Left ventricle myocardium inferior (tissue), 1 donor: ENCODE measurements at regions not wholly inside any gene's neighbourhood (a gene's known extent, or its start where the extent isn't known, plus 50 kb on each side); places are given as distances from the start of the nearest gene placed in this dataset.

ENCODE experiments used
- DNase-seq: peaks from one replicate; pipeline ENCODE4 v3.0.0-alpha.2; 2020
- H3K27ac ChIP-seq: fragments of 200-600 bp; replicated peaks from 2 replicates; pipeline ENCODE4 v1.8.0; 2021
- H3K27me3 ChIP-seq: fragments of 200-600 bp; 2 replicates; pipeline ENCODE4 v1.8.0; 2021; ENCODE audit warnings: low read depth
- H3K36me3 ChIP-seq: fragments of 200-600 bp; 2 replicates; pipeline ENCODE4 v1.8.0; 2021
- H3K4me1 ChIP-seq: fragments of 200-600 bp; 2 replicates; pipeline ENCODE4 v1.8.0; 2021
- H3K4me3 ChIP-seq: fragments of 200-600 bp; 2 replicates; pipeline ENCODE4 v1.8.0; 2021; ENCODE audit warnings: mild to moderate bottlenecking, moderate library complexity
- H3K9me3 ChIP-seq: fragments of 200-600 bp; replicated peaks from 2 replicates; pipeline ENCODE4 v1.8.0; 2021
- intact Hi-C: fragments of 100-400 bp; cut with micrococcal nuclease; formaldehyde crosslinking; loops from one replicate; pipeline ENCODE4 v1.11.0; 2022
- TF ChIP-seq, protein P1 (sequence below): fragments of 200-600 bp; IDR thresholded peaks from 2 replicates; pipeline ENCODE4 v1.8.0; 2021; ENCODE audit warnings: antibody characterized with exemption, mild to moderate bottlenecking, borderline replicate concordance
- donor health status: DM: no; HTN: yes; CAD: no; lungs with severe emphysema.

GRCh38 chr18:77897606-77898005 is 648.0 kb downstream of the GALR1 start:
- TF ChIP-seq, protein P1, sequence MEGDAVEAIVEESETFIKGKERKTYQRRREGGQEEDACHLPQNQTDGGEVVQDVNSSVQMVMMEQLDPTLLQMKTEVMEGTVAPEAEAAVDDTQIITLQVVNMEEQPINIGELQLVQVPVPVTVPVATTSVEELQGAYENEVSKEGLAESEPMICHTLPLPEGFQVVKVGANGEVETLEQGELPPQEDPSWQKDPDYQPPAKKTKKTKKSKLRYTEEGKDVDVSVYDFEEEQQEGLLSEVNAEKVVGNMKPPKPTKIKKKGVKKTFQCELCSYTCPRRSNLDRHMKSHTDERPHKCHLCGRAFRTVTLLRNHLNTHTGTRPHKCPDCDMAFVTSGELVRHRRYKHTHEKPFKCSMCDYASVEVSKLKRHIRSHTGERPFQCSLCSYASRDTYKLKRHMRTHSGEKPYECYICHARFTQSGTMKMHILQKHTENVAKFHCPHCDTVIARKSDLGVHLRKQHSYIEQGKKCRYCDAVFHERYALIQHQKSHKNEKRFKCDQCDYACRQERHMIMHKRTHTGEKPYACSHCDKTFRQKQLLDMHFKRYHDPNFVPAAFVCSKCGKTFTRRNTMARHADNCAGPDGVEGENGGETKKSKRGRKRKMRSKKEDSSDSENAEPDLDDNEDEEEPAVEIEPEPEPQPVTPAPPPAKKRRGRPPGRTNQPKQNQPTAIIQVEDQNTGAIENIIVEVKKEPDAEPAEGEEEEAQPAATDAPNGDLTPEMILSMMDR: no peak
- Histone ChIP-seq H3K4me1 (peaks cover 4% of the 10 kb centered on the region), H3K27ac (no peak overlapping the region), H3K9me3 (no peaks in the 10 kb centered on the region), H3K27me3 (peaks cover 66% of the 10 kb centered on the region), H3K4me3 (no peak overlapping the region), H3K36me3 (no peaks in the 10 kb centered on the region)
- intact Hi-C loops: no loop called here
- no peak for DNase-seq

DNA sequence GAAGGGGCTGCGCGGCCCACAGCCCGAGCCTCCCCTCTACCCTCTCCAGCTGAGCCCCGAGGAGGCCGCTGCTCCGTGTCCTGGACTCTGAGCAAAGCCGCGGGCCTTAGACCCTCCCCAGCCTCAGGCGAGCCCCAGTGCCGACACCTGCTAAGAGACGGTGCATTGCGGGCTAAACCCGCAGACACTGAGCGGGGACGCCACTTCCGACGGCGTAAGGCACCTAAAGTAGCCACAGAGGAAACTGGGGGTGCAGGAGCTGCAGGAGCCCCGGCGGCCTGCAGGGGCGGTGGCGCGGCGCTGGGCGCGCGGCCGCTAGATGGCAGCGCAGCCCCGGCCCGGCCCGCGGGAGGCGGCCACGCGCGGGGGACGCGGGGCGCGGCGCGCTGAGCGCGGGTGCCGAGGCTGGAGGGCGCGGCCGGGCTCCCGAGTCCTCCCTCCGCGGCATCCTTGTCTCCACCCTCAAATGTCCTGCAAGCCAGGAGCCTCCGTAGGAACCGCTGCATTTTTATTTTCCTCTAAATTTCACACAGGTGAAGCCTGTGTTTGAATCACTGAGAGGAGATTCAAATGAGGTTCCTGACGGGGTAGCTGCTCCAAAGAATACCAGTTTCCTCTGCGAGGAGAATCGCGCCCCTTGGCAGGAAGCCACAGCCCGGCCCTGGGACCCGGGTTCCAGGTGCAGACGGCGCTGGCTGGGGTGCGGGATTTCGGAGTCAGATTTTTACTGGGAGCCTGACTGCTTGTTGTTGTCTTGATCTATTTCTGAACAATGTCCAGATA is 650.5 kb downstream of the GALR1 start:
- peaks cover 41% of the 10 kb centered on the region for H3K27me3 ChIP-seq
- no peaks in the 10 kb centered on the region for H3K9me3 ChIP-seq
- H3K4me3 ChIP-seq: peak overlapping the region; percentile 54
- peak; percentile 18 for DNase-seq
- intact Hi-C loops: no loop called here
- H3K27ac ChIP-seq: no peak overlapping the region
- no peaks in the 10 kb centered on the region for H3K36me3 ChIP-seq
- TF ChIP-seq, protein P1: peak; percentile 76
- peaks cover 4% of the 10 kb centered on the region for H3K4me1 ChIP-seq

GRCh38 chr18:77905011-77905410 is 655.4 kb downstream of the GALR1 start:
- H3K9me3 ChIP-seq: no peaks in the 10 kb centered on the region
- peaks cover under 1% of the 10 kb centered on the region for H3K4me1 ChIP-seq
- TF ChIP-seq, protein P1: no peak
- H3K27ac ChIP-seq: no peak overlapping the region
- no peak overlapping the region for H3K4me3 ChIP-seq
- H3K27me3 ChIP-seq: peaks cover 8% of the 10 kb centered on the region
- intact Hi-C loops: no loop called here
- H3K36me3 ChIP-seq: no peaks in the 10 kb centered on the region
- DNase-seq: no peak

DNA sequence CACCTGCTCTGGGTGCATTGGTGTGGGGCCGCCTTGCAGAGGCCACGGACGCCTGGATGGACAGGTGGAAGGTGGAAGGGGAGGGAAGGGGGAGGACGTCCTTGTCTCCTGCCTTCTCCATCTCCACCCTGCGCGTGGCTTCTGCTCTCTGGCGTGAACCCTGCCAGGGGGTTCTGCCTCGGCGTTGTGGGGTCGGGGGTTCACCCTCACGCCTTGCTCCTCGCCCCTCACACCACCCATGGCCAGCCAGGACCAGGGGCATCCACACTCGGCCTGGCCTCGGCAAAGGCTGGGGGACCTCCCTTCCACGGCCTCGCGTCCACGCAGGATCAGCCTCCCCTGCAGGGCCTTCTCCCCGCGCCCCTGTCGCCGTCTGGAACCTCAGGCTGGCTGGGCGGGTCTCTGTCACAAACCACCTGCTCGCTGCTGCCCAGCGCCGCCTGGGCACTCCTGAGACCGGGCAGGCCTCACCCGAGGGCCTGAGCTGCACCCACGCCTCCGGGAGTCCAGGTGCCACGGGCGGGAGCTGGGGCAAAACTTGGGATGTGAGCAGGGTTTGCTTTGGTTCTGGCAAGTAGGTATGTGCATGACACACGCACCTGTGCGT is 655.9 kb downstream of the GALR1 start:
- TF ChIP-seq, protein P1: no peak
- H3K27ac ChIP-seq: no peak overlapping the region
- H3K4me3 ChIP-seq: no peak overlapping the region
- no peaks in the 10 kb centered on the region for H3K36me3 ChIP-seq
- H3K9me3 ChIP-seq: no peaks in the 10 kb centered on the region
- no peak for DNase-seq
- no peaks in the 10 kb centered on the region for H3K4me1 ChIP-seq
- intact Hi-C loops: no loop called here
- peaks cover 13% of the 10 kb centered on the region for H3K27me3 ChIP-seq

- Histone ChIP-seq H3K4me1 (no peaks in the 10 kb centered on the region), H3K27me3 (peaks cover 21% of the 10 kb centered on the region), H3K36me3 (no peaks in the 10 kb centered on the region), H3K27ac (no peak overlapping the region), H3K9me3 (no peaks in the 10 kb centered on the region), H3K4me3 (no peak overlapping the region)
- TF ChIP-seq, protein P1: no peak
- no peak for DNase-seq
- intact Hi-C loops: no loop called here
Measured at GRCh38 chr18:77906103-77906892, 656.6 kb downstream of the GALR1 start.
